ENCODE measurements at regions not wholly inside any gene's neighbourhood (a gene's known extent, or its start where the extent isn't known, plus 50 kb on each side); places are given as distances from the start of the nearest gene placed in this dataset.
A peak's percentile ranks its signal among the peaks of the same experiment; 100 is the strongest.
"Not testable (repeated sequence)": the region's sequence is repeated elsewhere in the genome, so short reads cannot be mapped to it uniquely, and the experiment has no call there.

DNA sequence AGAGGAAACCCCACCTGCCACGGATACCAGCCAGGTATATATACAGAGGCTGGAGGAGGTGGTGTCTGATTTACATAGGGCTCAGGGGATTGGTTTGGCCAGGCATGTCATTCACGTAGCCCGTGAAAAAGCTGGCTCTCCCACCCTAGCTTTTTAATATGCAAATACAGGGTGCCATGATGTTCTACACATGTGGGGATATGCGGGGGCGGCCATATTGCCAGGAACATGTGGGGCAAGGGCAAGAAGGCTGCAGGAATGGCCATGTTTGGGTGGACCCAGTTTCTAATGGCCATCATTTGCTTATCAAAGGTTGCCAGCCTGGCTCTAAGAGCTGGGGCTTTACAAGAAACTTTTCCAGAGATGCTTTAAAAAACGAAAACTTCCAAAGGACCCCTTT is 131.5 kb upstream of the KIF5B start:
- H3K27me3 Mint-ChIP-seq (ENCODE audit: low read depth): no peaks in the 10 kb centered on the region

DNA sequence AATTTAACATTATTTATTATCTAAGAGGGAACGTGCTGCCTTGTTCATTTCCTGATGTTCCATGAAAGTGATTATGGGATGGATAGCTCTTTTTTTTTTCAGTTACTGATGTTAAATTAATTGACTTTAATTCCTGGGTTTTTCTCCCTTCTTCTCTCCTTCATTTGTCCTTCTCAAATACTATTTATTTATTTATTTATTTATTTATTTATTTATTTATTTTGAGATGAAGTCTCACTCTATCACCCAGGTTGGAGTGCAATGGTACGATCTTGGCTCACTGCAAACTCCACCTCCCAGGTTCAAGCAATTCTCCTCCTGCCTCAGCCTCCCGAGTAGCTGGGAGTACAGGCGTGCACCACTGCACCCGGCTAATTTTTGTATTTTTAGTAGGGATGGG is 127.4 kb upstream of the KIF5B start:
- not testable (repeated sequence) for H3K36me3 Mint-ChIP-seq (ENCODE audit: low read depth); H3K27ac Mint-ChIP-seq; H3K9me3 Mint-ChIP-seq; H3K27me3 Mint-ChIP-seq (ENCODE audit: low read depth); H3K4me3 Mint-ChIP-seq
- peaks cover 34% of the 10 kb centered on the region for H3K4me1 Mint-ChIP-seq

More for the DNA sequence above, 131.5 kb upstream of the KIF5B start:
- peaks cover 15% of the 10 kb centered on the region for H3K4me1 Mint-ChIP-seq
- TF ChIP-seq, protein P1, sequence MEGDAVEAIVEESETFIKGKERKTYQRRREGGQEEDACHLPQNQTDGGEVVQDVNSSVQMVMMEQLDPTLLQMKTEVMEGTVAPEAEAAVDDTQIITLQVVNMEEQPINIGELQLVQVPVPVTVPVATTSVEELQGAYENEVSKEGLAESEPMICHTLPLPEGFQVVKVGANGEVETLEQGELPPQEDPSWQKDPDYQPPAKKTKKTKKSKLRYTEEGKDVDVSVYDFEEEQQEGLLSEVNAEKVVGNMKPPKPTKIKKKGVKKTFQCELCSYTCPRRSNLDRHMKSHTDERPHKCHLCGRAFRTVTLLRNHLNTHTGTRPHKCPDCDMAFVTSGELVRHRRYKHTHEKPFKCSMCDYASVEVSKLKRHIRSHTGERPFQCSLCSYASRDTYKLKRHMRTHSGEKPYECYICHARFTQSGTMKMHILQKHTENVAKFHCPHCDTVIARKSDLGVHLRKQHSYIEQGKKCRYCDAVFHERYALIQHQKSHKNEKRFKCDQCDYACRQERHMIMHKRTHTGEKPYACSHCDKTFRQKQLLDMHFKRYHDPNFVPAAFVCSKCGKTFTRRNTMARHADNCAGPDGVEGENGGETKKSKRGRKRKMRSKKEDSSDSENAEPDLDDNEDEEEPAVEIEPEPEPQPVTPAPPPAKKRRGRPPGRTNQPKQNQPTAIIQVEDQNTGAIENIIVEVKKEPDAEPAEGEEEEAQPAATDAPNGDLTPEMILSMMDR (IDR thresholded peaks at IDR 0.05; ENCODE audit: unreplicated experiment in 3 of 3): no peak
- H3K27ac Mint-ChIP-seq: no peak overlapping the region
- H3K9me3 Mint-ChIP-seq: no peaks in the 10 kb centered on the region
- H3K4me3 Mint-ChIP-seq: no peak overlapping the region
- no peaks in the 10 kb centered on the region for H3K36me3 Mint-ChIP-seq (ENCODE audit: low read depth)

DNA sequence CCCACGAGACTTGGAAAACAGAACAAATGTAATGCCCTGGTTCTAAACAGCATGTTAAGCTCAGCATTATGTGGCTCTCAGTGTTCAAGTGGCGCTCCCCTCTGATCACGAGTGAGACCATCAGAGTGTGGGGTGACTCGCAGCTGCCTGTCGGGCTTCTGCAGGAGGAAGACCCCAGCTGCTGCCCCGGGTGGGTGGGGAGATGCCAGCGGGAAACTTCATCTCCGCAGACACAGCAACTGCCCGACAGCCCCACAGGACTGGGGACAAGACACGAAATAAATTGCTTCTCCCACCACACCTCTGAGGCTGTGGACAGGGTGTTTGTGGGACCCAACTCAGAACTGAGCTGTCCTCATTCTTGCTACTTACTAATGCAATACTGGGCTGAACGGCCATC is 126.3 kb upstream of the KIF5B start:
- Mint-ChIP-seq H3K27me3 (ENCODE audit: low read depth) (no peaks in the 10 kb centered on the region), H3K4me1 (peaks cover 32% of the 10 kb centered on the region), H3K4me3 (no peak overlapping the region), H3K36me3 (ENCODE audit: low read depth) (no peaks in the 10 kb centered on the region), H3K27ac (peak overlapping the region in 1 of 3 experiments; percentile 18), H3K9me3 (no peaks in the 10 kb centered on the region)
- TF ChIP-seq, protein P1 (IDR thresholded peaks at IDR 0.05; ENCODE audit: unreplicated experiment in 3 of 3): no peak

DNA sequence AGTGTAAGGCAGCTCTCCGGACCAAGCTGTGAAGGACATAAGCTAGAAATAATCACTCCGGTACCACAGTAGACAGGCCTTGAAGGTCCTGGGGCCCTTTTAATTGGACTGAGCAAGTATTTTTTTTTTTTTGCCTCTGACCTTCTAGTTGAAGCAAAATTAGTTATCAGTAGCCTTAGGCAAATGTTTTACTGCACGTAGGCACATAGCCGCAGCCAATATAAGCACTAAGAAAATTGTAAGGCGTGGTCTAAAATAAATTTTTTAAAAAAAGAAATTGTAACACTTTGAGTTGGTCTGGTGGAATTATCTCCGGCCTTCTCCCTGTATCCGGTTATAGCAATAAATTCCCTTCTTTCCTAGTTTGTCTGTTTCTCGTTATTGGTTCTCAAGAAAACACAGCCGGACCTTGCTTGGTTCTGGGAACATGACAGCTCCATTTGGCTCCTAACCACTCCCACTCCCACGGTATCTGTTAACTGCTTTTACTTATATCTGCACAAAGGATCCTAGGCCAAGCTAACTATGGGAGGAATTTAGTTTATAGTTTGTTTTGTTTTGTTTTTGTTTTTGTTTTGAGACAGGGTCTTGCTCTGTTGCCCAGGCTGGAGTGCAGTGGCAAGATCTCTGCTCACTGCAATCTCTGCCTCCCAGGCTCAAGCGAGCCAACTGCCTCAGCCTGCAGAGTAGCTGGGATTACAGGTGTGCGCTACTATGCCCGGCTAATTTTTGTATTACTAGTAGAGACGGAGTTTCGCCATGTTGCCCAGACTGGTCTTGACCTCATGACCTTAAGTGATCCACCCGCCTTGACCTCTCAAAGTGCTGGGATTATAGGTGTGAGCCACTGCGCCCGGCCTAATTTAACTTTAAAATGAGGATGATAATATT is 124.4 kb upstream of the KIF5B start:
- H3K4me1 Mint-ChIP-seq: peaks cover 25% of the 10 kb centered on the region

DNA sequence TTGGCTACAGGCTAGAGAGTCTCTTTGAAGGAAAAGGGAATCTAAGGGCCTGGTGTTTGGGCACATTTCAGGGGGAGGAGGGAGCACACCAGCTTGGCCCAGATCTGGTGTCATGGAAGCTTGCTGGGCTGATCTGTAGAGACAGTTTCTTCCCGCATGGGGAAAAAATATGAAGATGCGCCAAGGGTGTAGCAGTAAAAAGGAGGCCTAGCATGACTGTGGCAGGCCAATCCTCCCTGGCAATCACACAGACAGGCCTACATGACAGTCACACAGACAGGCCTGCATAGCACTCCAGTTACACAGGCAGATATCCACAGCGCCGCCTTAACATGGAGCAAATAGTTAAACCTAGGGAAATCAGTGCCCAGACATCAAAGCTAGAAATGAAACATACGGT is 123.6 kb upstream of the KIF5B start:
- H3K27ac Mint-ChIP-seq: peak overlapping the region in 2 of 3 experiments; percentile 9 to 46
- TF ChIP-seq, protein P1 (IDR thresholded peaks at IDR 0.05; ENCODE audit: unreplicated experiment in 3 of 3): no peak
- H3K36me3 Mint-ChIP-seq (ENCODE audit: low read depth): no peaks in the 10 kb centered on the region
- peaks cover 25% of the 10 kb centered on the region for H3K4me1 Mint-ChIP-seq
- no peaks in the 10 kb centered on the region for H3K27me3 Mint-ChIP-seq (ENCODE audit: low read depth)
- H3K9me3 Mint-ChIP-seq: no peaks in the 10 kb centered on the region
- peak overlapping the region in 1 of 3 experiments; percentile 15 for H3K4me3 Mint-ChIP-seq

More for the DNA sequence above, 124.4 kb upstream of the KIF5B start:
- Mint-ChIP-seq H3K27me3 (ENCODE audit: low read depth) (no peaks in the 10 kb centered on the region), H3K9me3 (no peaks in the 10 kb centered on the region), H3K36me3 (ENCODE audit: low read depth) (no peaks in the 10 kb centered on the region), H3K4me3 (no peak overlapping the region), H3K27ac (peak overlapping the region in 2 of 3 experiments; percentile 36 to 46)
- TF ChIP-seq, protein P1 (IDR thresholded peaks at IDR 0.05; ENCODE audit: unreplicated experiment in 3 of 3): no peak

DNA sequence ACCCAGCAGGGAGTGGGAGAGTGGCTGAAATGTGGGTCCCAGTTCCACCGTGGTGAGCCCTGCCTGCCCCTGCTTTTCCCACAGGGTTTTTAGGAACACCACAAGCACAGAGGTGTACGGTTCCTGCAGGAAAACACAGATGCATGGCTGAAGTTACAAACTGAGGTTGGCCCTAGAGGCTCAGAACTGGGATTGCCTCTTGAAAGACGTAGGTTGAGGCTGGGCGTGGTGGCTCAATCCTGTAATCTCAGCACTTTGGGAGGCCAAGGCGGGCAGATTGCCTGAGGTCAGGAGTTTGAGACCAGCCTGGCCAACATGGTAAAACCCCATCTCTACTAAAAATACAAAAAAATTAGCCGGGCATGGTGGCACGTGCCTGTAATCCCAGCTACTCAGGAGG is 121.4 kb upstream of the KIF5B start:
- peaks cover 22% of the 10 kb centered on the region for H3K4me1 Mint-ChIP-seq
- not testable (repeated sequence) for H3K4me3 Mint-ChIP-seq; H3K27ac Mint-ChIP-seq; H3K27me3 Mint-ChIP-seq (ENCODE audit: low read depth); H3K36me3 Mint-ChIP-seq (ENCODE audit: low read depth); H3K9me3 Mint-ChIP-seq

DNA sequence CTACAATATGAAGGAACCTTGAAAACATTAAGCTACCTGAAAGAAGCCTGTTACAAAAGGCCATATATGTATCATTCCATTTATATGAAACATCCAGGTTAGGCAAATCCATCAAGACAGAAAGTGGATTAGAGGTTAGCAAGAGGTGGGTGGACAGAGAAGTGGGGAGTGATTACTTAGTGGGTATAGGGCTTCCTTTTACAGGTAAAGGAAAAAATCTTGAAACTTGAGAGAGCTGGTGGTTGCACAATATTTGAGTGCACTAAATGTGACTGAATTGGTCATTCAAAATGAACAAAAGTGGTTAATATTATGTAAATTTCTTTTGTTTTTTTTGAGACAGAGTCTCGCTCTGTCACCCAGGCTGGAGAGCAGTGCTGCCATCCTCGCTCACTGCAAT is 119.4 kb upstream of the KIF5B start:
- Mint-ChIP-seq H3K4me3 (no peak overlapping the region), H3K9me3 (no peaks in the 10 kb centered on the region)

More for the DNA sequence above, 119.4 kb upstream of the KIF5B start:
- TF ChIP-seq, protein P1 (IDR thresholded peaks at IDR 0.05; ENCODE audit: unreplicated experiment in 3 of 3): no peak
- Mint-ChIP-seq H3K36me3 (ENCODE audit: low read depth) (no peaks in the 10 kb centered on the region), H3K27me3 (ENCODE audit: low read depth) (no peaks in the 10 kb centered on the region), H3K27ac (no peak overlapping the region), H3K4me1 (peaks cover 16% of the 10 kb centered on the region)

Measured in nephron (organoid).